Heart left ventricle (tissue), 16 donors: ENCODE measurements at regions not wholly inside any gene's neighbourhood (a gene's known extent, or its start where the extent isn't known, plus 50 kb on each side); places are given as distances from the start of the nearest gene placed in this dataset.

ENCODE experiments used
- ATAC-seq, 4 donors: fragments of 200-7000 bp; cut with Tn5 transposase; one replicate each; pipeline ENCODE4 v1.9.1; 2020 to 2022; ENCODE audit warnings: moderate library complexity in 4 of 4, mild to moderate bottlenecking in 3 of 4, moderate number of reproducible peaks in 1 of 4
- DNase-seq, 5 donors: peaks; one replicate each; pipeline ENCODE4 v3.0.0-alpha.2; 2020
- H3K27ac ChIP-seq, 12 donors: fragments of 200-600 bp; sonication (generic) in 4 of 12; one replicate each; pipeline versions ENCODE4 v1.5.0 to v1.8.0; 2016 to 2022; ENCODE audit warnings: mild to moderate bottlenecking in 2 of 12
- H3K27me3 ChIP-seq, 9 donors: fragments of 200-600 bp; sonication (generic) in 2 of 9; one replicate each; pipeline versions ENCODE4 v1.5.1 to v1.8.0; 2016 to 2022; ENCODE audit warnings: mild to moderate bottlenecking in 3 of 9
- H3K36me3 ChIP-seq, 9 donors: fragments of 200-600 bp; sonication (generic) in 2 of 9; one replicate each; pipeline versions ENCODE4 v1.5.0 to v1.8.0; 2018 to 2022; ENCODE audit warnings: mild to moderate bottlenecking in 2 of 9
- H3K4me1 ChIP-seq, 12 donors: fragments of 200-600 bp; sonication (generic) in 4 of 12; one replicate each; pipeline versions ENCODE4 v1.5.0 to v1.8.0; 2016 to 2022; ENCODE audit warnings: mild to moderate bottlenecking in 3 of 12
- H3K4me3 ChIP-seq, 12 donors: fragments of 200-600 bp; sonication (generic) in 4 of 12; one replicate each; pipeline versions ENCODE4 v1.5.0 to v1.8.0; 2017 to 2022; ENCODE audit warnings: mild to moderate bottlenecking in 9 of 12, moderate library complexity in 4 of 12
- H3K9me3 ChIP-seq, 12 donors: fragments of 200-600 bp; sonication (generic) in 4 of 12; one replicate each; pipeline versions ENCODE4 v1.5.0 to v1.8.0; 2016 to 2022; ENCODE audit warnings: mild to moderate bottlenecking in 1 of 12
- CTCF ChIP-seq, 12 donors: fragments of 200-600 bp; sonication (generic) in 4 of 12; IDR thresholded peaks; one replicate each; pipeline versions ENCODE4 v1.5.0 to v1.8.0; 2018 to 2022; ENCODE audit warnings: antibody characterized with exemption in 12 of 12, mild to moderate bottlenecking in 5 of 12
- POLR2A ChIP-seq, 2 donors: fragments of 450-650 bp; IDR thresholded peaks; one replicate each; pipeline ENCODE4 v1.6.1; 2017; ENCODE audit warnings: antibody characterized with exemption in 2 of 2, mild to moderate bottlenecking in 2 of 2, moderate library complexity in 2 of 2
- WGBS, 4 donors: extraction: QIAGEN DNeasy Blood & Tissue Kit in 2 of 4; methylation state at CpG; one replicate each; pipeline versions ENCODE4 v1.1.5 to v1.1.7; 2013 to 2018; 5-methylcytosine and 5-hydroxymethylcytosine counted together
- intact Hi-C, 10 donors: fragments of 100-400 bp; cut with DNase I; formaldehyde crosslinking; loops; one replicate each; pipeline versions ENCODE4 v1.11.1 to v1.14.2; 2022
- donor health status: ischemic (EF 13 %, LVEDD 7.1; RV severe dilation, severe dysfunction).
- donor health status: healthy with polysubstance abuse.
- donor health status: DM: no; HTN: yes; CAD: no.
- donor health status: DM: no; HTN: no; CAD: no.
- donor health status: ischemic (EF 25% LVEDD 6.9; RV normal size, moderate dysfunction).
- donor health status: ischemic (EF 25% LVEDD 5.7; RV mildly dilated, moderate dysfunction).
- donor health status: healthy.
- donor health status: DM: yes; HTN: yes; CAD: no.
- donor health status: ischemic (EF 35%, LVEDD 5.7; RV mildly dilated, moderate dysfunction).
- donor health status: nonischemic (EF 11% LVEDD 7.7; RV severe dilation, severe dysfunction).
- donor health status: DM: yes; HTN: yes; CAD: no.
- donor health status: PGD.
- donor health status: ischemic (EF 29% LVEDD 5.4; RV normal size, mild dysfunction).
- donor health status: nonischemic (EF 23%, LVEDD 6.1; RV moderate dilation, normal function).

- H3K9me3 ChIP-seq: peaks cover 0 to 6% (median 0%) of the 10 kb centered on the region in 12 donors
- H3K27ac ChIP-seq: peak overlapping the region in 11 of 12 donors; percentile 24 to 96 (median 85)
- no peaks in the 10 kb centered on the region for H3K27me3 ChIP-seq
- ATAC-seq (peak; percentile 84 to 89 (median 88)), DNase-seq (peak; percentile 68 to 91 (median 79))
- no peak for TF ChIP-seq POLR2A (IDR thresholded peaks at IDR 0.05)
- TF ChIP-seq CTCF (IDR thresholded peaks at IDR 0.05): no peak
- intact Hi-C loops: loop anchor here in 1 of 10 donors (5.0 kb wide), 1 partner anchor 489 kb away; the partner anchor contains the start of gene DNAJB2
- WGBS, 4 donors: 58 to 66% (median 65%) methylated on average over 5 of the region's 5 CpGs
- peak overlapping the region in 4 of 12 donors; percentile 21 to 47 (median 36) for H3K4me3 ChIP-seq
- H3K36me3 ChIP-seq: no peaks in the 10 kb centered on the region
- H3K4me1 ChIP-seq: peaks cover 0 to 32% (median 14%) of the 10 kb centered on the region in 12 donors
Measured at GRCh38 chr2:219766658-219767057, 139.2 kb downstream of the SLC4A3 start.

- 25 to 40% (median 27%) methylated on average over 16 of the region's 16 CpGs for WGBS, 4 donors
- peaks cover 0 to 32% (median 14%) of the 10 kb centered on the region in 12 donors for H3K4me1 ChIP-seq
- TF ChIP-seq CTCF (IDR thresholded peaks at IDR 0.05) (no peak), POLR2A (IDR thresholded peaks at IDR 0.05) (no peak)
- H3K4me3 ChIP-seq: peak overlapping the region in 2 of 12 donors; percentile 0 to 3
- no peaks in the 10 kb centered on the region for H3K27me3 ChIP-seq
- intact Hi-C loops: loop anchor here in 1 of 10 donors (5.0 kb wide), 1 partner anchor 492 kb away; the partner anchor contains the start of gene DNAJB2
- ATAC-seq (peak; percentile 86 to 91 (median 86)), DNase-seq (peak; percentile 82 to 92 (median 84))
- peak overlapping the region; percentile 59 to 96 (median 86) for H3K27ac ChIP-seq
- no peaks in the 10 kb centered on the region for H3K9me3 ChIP-seq
- no peaks in the 10 kb centered on the region for H3K36me3 ChIP-seq
Measured at GRCh38 chr2:219769090-219769910, 141.9 kb downstream of the SLC4A3 start.

- no peak for ATAC-seq
- no peak for TF ChIP-seq POLR2A (IDR thresholded peaks at IDR 0.05)
- TF ChIP-seq CTCF (IDR thresholded peaks at IDR 0.05): no peak
- DNase-seq: no peak
- no peaks in the 10 kb centered on the region for H3K9me3 ChIP-seq
- no peaks in the 10 kb centered on the region for H3K27me3 ChIP-seq
- intact Hi-C loops: no loop called here
- H3K4me3 ChIP-seq: no peak overlapping the region
- WGBS, 4 donors: 69 to 83% (median 77%) methylated on average over 9 of the region's 9 CpGs
- H3K36me3 ChIP-seq: no peaks in the 10 kb centered on the region
- no peak overlapping the region for H3K27ac ChIP-seq
- H3K4me1 ChIP-seq: peaks cover 0 to 32% (median 14%) of the 10 kb centered on the region in 12 donors
Measured at GRCh38 chr2:219772103-219772635, 144.7 kb downstream of the SLC4A3 start.

GRCh38 chr2:219772697-219773096, 145.3 kb downstream of the SLC4A3 start:
- intact Hi-C loops: no loop called here
- no peaks in the 10 kb centered on the region for H3K27me3 ChIP-seq
- TF ChIP-seq POLR2A (IDR thresholded peaks at IDR 0.05): no peak
- no peak for TF ChIP-seq CTCF (IDR thresholded peaks at IDR 0.05)
- no peaks in the 10 kb centered on the region for H3K9me3 ChIP-seq
- 84 to 97% (median 86%) methylated on average over 4 of the region's 4 CpGs for WGBS, 4 donors
- no peak overlapping the region for H3K4me3 ChIP-seq
- H3K36me3 ChIP-seq: no peaks in the 10 kb centered on the region
- H3K27ac ChIP-seq: no peak overlapping the region
- DNase-seq (no peak), ATAC-seq (no peak)
- H3K4me1 ChIP-seq: peaks cover 0 to 27% (median 14%) of the 10 kb centered on the region in 12 donors
